Astrocyte (in vitro differentiated cells and primary cell): ENCODE measurements at regions not wholly inside any gene's neighbourhood (a gene's known extent, or its start where the extent isn't known, plus 50 kb on each side); places are given as distances from the start of the nearest gene placed in this dataset.

Experiments
- DNase-seq: peaks from one replicate; pipeline ENCODE4 v3.0.0-alpha.2; 2010; ENCODE audit warnings: low read depth
- FAIRE-seq: peaks from 2 replicates; lab custom pipeline; 2011; peaks lifted over from hg19 to GRCh38; lab: Jason Lieb, UNC
- H2AFZ ChIP-seq: 2 replicates; pipeline ENCODE4 v1.6.0; 2012; ENCODE audit warnings: low read depth, low read length, inconsistent platforms
- H3K27ac ChIP-seq: 2 replicates; pipeline ENCODE4 v1.5.1; 2011; ENCODE audit warnings: low read depth, low read length, inconsistent platforms
- H3K27me3 ChIP-seq: 2 replicates; pipeline ENCODE4 v1.6.0; 2011; ENCODE audit warnings: low read length, inconsistent platforms; ENCODE audit not compliant: insufficient read depth
- H3K36me3 ChIP-seq: 2 replicates; pipeline ENCODE4 v1.5.1; 2011; ENCODE audit warnings: low read length, inconsistent platforms; ENCODE audit not compliant: insufficient read depth
- H3K4me1 ChIP-seq: 2 replicates; pipeline ENCODE4 v1.5.1; 2011; ENCODE audit warnings: low read length, inconsistent platforms; ENCODE audit not compliant: insufficient read depth
- H3K4me2 ChIP-seq: 2 replicates; pipeline ENCODE4 v1.6.0; 2012; ENCODE audit warnings: low read length, inconsistent platforms
- H3K4me3 ChIP-seq: 2 replicates; pipeline ENCODE4 v1.5.1; 2011; ENCODE audit warnings: low read depth, mild to moderate bottlenecking, low read length, inconsistent platforms; ENCODE audit not compliant: insufficient read depth
- H3K79me2 ChIP-seq: 2 replicates; pipeline ENCODE4 v1.6.0; 2012; ENCODE audit warnings: mild to moderate bottlenecking, low read length, inconsistent platforms; ENCODE audit not compliant: insufficient read depth
- H3K9ac ChIP-seq: 2 replicates; pipeline ENCODE4 v1.6.0; 2012; ENCODE audit warnings: mild to moderate bottlenecking, low read length, inconsistent platforms
- H3K9me3 ChIP-seq: 2 replicates; pipeline ENCODE4 v1.5.1; 2012; ENCODE audit warnings: low read depth, mild to moderate bottlenecking, low read length, inconsistent platforms; ENCODE audit not compliant: insufficient read depth
- H4K20me1 ChIP-seq: 2 replicates; pipeline ENCODE4 v1.6.0; 2012; ENCODE audit warnings: low read length, inconsistent platforms; ENCODE audit not compliant: insufficient read depth
- H3K27ac Mint-ChIP-seq: one replicate; pipeline ENCODE4 v1.8.0; 2021; ENCODE audit warnings: mild to moderate bottlenecking, mixed read lengths; ENCODE audit not compliant: unreplicated experiment
- H3K27me3 Mint-ChIP-seq: one replicate; pipeline ENCODE4 v1.8.0; 2021; ENCODE audit warnings: low read depth, mixed read lengths; ENCODE audit not compliant: unreplicated experiment
- H3K36me3 Mint-ChIP-seq: one replicate; pipeline ENCODE4 v1.8.0; 2021; ENCODE audit warnings: low read depth, mixed read lengths; ENCODE audit not compliant: unreplicated experiment
- H3K4me1 Mint-ChIP-seq: one replicate; pipeline ENCODE4 v1.8.0; 2021; ENCODE audit warnings: low read depth, mixed read lengths; ENCODE audit not compliant: unreplicated experiment
- H3K4me3 Mint-ChIP-seq: one replicate; pipeline ENCODE4 v1.8.0; 2021; ENCODE audit warnings: mild to moderate bottlenecking, moderate library complexity, mixed read lengths; ENCODE audit not compliant: unreplicated experiment
- H3K9me3 Mint-ChIP-seq: one replicate; pipeline ENCODE4 v1.8.0; 2021; ENCODE audit warnings: mild to moderate bottlenecking, mixed read lengths; ENCODE audit not compliant: unreplicated experiment
- EZH2 ChIP-seq: IDR thresholded peaks from 2 replicates; pipeline ENCODE4 v1.6.1; 2012; ENCODE audit warnings: mild to moderate bottlenecking, low read length, inconsistent platforms; ENCODE audit not compliant: insufficient read depth
- TF ChIP-seq, protein P1 (sequence below): IDR thresholded peaks from 2 replicates; pipeline ENCODE4 v1.5.1; 2011; ENCODE audit warnings: low read depth, mild to moderate bottlenecking, inconsistent platforms, low read length, moderate library complexity; ENCODE audit not compliant: insufficient read depth

DNA sequence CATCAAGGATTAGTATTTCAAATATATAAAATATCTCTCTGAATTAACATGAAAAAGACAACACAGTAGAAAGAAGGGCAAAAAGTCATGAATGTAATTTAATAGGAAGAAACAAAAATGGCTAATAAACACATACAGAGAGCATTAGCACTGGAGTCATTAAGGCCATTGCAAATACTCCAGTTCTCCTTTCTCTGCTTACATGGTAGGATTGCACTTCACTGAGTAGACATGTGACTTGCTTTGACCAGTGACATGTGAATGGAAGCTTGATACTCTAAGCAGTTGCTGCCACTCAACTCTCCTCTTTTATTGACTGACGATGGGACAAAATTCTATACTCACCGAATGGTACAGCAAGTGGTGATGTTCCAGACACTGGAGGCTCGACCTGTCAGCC, 153.9 kb upstream of the LGALSL start:
- H3K4me1 ChIP-seq, result no peaks in the 10 kb centered on the region
- no peak for FAIRE-seq
- Mint-ChIP-seq H3K4me3 (no peak overlapping the region), H3K36me3 (no peaks in the 10 kb centered on the region), H3K4me1 (peaks cover 6% of the 10 kb centered on the region), H3K9me3 (peaks cover 3% of the 10 kb centered on the region), H3K27ac (no peak overlapping the region), H3K27me3 (peaks cover 10% of the 10 kb centered on the region)
- no peak for TF ChIP-seq EZH2
- TF ChIP-seq, protein P1, sequence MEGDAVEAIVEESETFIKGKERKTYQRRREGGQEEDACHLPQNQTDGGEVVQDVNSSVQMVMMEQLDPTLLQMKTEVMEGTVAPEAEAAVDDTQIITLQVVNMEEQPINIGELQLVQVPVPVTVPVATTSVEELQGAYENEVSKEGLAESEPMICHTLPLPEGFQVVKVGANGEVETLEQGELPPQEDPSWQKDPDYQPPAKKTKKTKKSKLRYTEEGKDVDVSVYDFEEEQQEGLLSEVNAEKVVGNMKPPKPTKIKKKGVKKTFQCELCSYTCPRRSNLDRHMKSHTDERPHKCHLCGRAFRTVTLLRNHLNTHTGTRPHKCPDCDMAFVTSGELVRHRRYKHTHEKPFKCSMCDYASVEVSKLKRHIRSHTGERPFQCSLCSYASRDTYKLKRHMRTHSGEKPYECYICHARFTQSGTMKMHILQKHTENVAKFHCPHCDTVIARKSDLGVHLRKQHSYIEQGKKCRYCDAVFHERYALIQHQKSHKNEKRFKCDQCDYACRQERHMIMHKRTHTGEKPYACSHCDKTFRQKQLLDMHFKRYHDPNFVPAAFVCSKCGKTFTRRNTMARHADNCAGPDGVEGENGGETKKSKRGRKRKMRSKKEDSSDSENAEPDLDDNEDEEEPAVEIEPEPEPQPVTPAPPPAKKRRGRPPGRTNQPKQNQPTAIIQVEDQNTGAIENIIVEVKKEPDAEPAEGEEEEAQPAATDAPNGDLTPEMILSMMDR, result no peak
- no peak overlapping the region for H2AFZ ChIP-seq
- no peak overlapping the region for H3K4me3 ChIP-seq
- no peak overlapping the region for H3K4me2 ChIP-seq
- H3K36me3 ChIP-seq, result no peaks in the 10 kb centered on the region
- H3K27me3 ChIP-seq, result peaks cover 12% of the 10 kb centered on the region
- no peak overlapping the region for H3K9ac ChIP-seq
- H4K20me1 ChIP-seq, result no peaks in the 10 kb centered on the region
- H3K27ac ChIP-seq, result no peak overlapping the region
- H3K79me2 ChIP-seq, result no peaks in the 10 kb centered on the region
- no peak for DNase-seq
- no peaks in the 10 kb centered on the region for H3K9me3 ChIP-seq

DNA sequence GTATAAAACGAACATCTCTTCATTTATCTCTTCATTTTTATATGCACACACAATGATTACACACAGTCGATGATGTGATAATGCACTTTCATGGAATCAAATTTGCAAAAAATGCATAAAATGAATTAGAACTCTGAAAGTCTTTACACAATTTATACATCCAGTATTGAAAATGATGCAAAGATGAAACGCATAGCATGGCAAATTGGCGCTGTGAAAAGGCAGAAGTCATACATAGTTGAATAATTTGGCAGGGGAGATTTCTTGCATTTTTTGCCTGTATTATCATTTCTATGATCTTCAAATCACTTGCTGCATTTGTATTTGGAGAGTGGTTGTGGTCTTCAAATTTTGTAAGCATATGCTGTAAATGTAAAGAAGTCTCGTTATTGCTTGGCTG, 150.7 kb upstream of the LGALSL start:
- H3K4me1 Mint-ChIP-seq, result no peaks in the 10 kb centered on the region
- H3K4me3 Mint-ChIP-seq, result no peak overlapping the region
- FAIRE-seq, result no peak

DNA sequence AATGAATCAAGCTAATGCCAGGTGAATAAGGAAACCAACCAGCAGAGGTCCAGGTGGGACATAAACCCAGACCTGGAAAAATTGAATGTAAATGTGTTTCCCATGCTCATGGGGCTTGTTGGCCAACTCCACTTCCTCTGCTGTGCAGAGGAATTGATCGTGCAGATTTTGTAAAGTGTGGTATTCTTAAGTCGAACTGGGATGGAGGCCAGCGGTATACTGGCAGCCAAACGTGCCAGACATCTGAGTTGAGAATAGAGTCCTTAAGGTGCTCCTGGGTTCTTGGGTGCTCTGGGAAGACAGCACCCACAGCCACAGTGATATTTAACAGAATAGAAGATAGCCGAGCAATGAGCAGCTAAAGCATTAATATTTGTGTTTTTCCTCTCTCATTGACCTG, 146.5 kb upstream of the LGALSL start:
- Histone ChIP-seq H3K4me1 (peaks cover 6% of the 10 kb centered on the region), H3K27ac (no peak overlapping the region), H3K27me3 (no peaks in the 10 kb centered on the region), H3K36me3 (no peaks in the 10 kb centered on the region), H3K4me3 (no peak overlapping the region), H2AFZ (no peak overlapping the region), H4K20me1 (no peaks in the 10 kb centered on the region), H3K9me3 (no peaks in the 10 kb centered on the region), H3K79me2 (no peaks in the 10 kb centered on the region), H3K4me2 (no peak overlapping the region), H3K9ac (no peak overlapping the region)
- TF ChIP-seq EZH2, result no peak
- TF ChIP-seq, protein P1, result no peak
- no peak for FAIRE-seq
- peaks cover 4% of the 10 kb centered on the region for H3K9me3 Mint-ChIP-seq
- H3K4me3 Mint-ChIP-seq, result no peak overlapping the region
- peaks cover 2% of the 10 kb centered on the region for H3K27me3 Mint-ChIP-seq
- no peak overlapping the region for H3K27ac Mint-ChIP-seq
- no peaks in the 10 kb centered on the region for H3K36me3 Mint-ChIP-seq
- H3K4me1 Mint-ChIP-seq, result peaks cover 5% of the 10 kb centered on the region
- DNase-seq, result no peak

More for the DNA sequence above, 150.7 kb upstream of the LGALSL start:
- no peaks in the 10 kb centered on the region for H4K20me1 ChIP-seq
- no peaks in the 10 kb centered on the region for H3K36me3 ChIP-seq
- no peak overlapping the region for H2AFZ ChIP-seq
- no peak overlapping the region for H3K27ac ChIP-seq
- H3K9me3 ChIP-seq, result no peaks in the 10 kb centered on the region
- Mint-ChIP-seq H3K9me3 (peaks cover 4% of the 10 kb centered on the region), H3K27me3 (peaks cover under 1% of the 10 kb centered on the region), H3K27ac (no peak overlapping the region), H3K36me3 (no peaks in the 10 kb centered on the region)
- H3K4me3 ChIP-seq, result no peak overlapping the region
- no peaks in the 10 kb centered on the region for H3K4me1 ChIP-seq
- H3K9ac ChIP-seq, result no peak overlapping the region
- TF ChIP-seq, protein P1, result no peak
- no peak for TF ChIP-seq EZH2
- no peak for DNase-seq
- H3K27me3 ChIP-seq, result no peaks in the 10 kb centered on the region
- H3K79me2 ChIP-seq, result no peaks in the 10 kb centered on the region
- H3K4me2 ChIP-seq, result no peak overlapping the region
